ENCODE measurements at regions not wholly inside any gene's neighbourhood (a gene's known extent, or its start where the extent isn't known, plus 50 kb on each side); places are given as distances from the start of the nearest gene placed in this dataset.

DNA sequence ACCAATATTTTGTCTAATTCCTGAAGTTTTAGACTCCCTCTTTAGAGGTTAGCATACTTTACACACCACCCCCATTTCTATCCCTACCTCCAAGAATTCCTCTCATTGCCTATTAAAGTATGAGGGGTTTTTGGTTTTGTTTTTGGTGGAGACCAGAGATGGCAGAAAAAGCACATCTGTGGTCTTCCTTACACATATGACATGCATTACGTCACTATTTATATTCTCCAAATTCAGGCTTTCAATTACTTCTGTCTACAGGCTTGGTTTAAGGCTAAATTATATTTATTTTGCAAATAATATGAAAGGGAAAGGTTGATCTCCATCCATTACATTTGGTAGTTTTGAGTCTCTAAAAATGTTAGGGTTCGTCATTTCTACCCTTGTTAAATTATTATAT lies 674.6 kb downstream of the LMO4 start:
- no peak for DNase-seq (ENCODE audit: low spot score)

GRCh38 chr1:88009916-88010315 lies 674.2 kb upstream of the PKN2 start:
- no peak for DNase-seq (ENCODE audit: low spot score)

- DNase-seq (ENCODE audit: low spot score): no peak
These were observed 670.6 kb upstream of the PKN2 start for GRCh38 chr1:88013485-88013884.

DNA sequence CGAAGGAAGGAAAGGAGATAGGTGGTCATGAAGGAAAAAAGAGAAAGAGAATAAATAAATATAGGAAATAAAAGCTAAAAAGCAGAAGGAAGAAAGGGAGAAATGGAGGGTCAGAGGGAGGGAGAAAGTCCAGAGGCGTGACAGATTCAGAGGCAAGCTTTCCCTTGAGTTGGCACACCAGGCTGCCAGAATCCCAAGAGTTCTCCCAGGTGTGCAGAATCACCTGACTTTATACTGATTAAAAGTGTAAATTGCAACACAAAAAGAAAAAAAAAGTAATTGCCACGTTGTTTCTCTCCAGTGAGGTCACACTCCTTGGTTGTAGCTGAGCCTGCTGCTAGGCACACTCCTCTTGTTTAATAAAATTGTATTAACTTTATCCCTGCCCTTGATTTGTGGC lies 669.9 kb upstream of the PKN2 start:
- no peak for DNase-seq (ENCODE audit: low spot score)

DNA sequence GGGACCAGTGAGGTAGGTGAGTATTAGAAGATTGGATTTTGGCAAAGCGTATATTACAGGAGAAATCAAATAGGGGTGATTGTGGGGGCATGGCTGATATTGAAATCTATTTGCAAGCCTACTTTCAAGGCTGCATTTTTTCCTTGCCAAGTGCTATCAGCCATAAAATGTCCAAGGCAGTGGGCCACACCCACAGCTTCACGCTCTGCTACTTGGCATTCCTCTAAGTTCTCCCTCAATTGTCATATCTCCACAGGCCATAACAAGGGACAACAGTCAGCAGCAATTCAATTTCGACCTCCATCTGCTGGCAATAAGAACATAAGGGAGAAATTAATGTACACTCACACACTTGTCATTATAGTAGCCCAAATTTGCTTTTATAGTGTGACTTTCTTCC lies 667.1 kb upstream of the PKN2 start:
- DNase-seq (ENCODE audit: low spot score): no peak

DNA sequence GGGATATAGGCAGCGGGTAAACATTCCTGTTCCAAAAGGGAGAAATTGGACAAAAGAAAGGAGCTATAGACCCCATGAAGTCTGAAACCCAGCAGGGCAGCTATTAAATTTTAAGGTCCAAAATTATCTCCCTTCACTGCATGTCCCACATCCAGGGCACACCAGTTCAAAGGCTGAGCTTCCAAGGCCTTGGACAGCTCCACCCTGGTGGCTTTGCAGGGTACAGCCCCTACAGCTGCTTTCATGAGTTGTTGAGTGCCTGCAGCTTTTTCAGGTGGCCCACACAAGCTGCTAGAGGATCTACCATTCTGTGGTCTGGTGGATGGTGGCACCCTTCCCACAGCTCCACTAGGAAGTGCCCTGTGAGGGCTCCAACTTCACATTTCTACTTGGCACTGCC lies 662.5 kb upstream of the PKN2 start:
- DNase-seq (ENCODE audit: low spot score): no peak

GRCh38 chr1:88022516-88022915 lies 661.6 kb upstream of the PKN2 start:
- DNase-seq (ENCODE audit: low spot score): no peak

DNA sequence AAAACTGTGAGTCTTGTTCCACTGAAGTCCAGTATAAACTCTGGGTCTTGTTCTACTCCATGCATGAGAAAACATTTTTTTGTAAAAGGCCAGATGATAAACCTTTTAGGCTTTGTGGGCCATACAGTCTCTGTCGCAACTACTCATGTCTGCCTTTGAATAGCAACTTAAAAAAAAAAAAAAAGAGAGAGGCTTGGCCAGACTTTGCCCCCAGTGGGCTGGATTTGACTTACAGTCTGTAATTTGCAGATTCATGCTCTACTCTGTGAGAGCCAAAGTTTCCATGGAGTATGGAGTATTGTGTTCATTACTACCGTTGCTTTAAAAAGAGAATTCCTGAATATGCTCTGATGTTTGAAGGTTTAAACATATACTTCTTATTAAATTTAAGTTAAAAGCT lies 654.9 kb upstream of the PKN2 start:
- no peak for DNase-seq (ENCODE audit: low spot score)

- DNase-seq (ENCODE audit: low spot score): no peak
These were observed 654.2 kb upstream of the PKN2 start for GRCh38 chr1:88029899-88030298.

DNA sequence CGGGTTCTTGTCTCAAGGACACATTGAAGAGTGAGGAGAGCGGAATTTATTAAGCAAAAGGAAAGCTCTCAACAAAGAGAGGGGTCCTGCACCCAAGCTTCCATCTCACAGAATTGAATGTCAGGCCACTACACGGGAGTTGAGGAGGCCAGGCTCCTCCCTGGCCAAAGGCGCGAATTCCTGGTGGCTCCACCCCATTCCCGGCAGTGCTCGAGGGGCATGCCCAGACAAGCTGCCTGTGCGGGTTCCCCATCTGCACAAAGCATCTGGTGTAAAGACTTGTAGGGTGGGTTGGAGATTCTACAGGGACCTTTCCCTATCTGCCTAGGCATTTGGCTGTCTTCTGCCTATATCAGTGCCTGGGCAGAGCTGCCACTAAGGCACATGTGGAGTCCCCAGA lies 648.5 kb upstream of the PKN2 start:
- no peak for DNase-seq (ENCODE audit: low spot score)

DNA sequence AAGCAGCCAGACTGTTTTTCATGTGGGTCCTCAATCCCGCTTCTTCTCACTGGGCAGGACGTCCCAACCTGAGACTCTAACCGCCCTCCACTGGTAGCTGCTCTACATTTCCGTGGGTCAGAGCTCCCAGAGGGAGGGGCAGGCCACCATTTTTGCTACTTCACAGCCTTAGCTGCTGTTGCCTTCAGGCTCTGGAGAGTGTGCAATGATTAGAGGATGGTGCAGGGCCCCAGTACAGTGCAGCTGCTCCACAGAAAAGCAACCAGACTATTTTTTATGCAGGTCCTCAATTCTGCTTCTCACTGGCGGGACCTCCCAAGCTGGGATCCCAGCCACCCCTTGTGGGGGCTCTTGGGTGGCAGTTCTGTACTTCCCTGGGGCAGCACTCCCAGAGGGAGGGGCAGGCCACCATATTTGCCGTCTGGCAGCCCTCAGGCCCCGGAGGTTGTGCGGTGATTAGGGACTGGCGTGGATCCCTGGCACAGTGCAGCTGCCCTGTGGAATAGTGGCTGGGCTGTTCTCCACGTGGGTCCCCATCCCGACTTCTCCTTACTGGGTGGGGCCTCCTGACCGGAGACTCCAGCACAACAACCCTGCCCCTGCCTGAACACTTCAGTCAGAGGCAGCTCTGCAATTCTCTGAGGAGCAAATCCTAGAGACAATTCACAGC lies 647.6 kb upstream of the PKN2 start:
- no peak for DNase-seq (ENCODE audit: low spot score)

GRCh38 chr1:88039240-88039639 lies 644.8 kb upstream of the PKN2 start:
- DNase-seq (ENCODE audit: low spot score): no peak

DNA sequence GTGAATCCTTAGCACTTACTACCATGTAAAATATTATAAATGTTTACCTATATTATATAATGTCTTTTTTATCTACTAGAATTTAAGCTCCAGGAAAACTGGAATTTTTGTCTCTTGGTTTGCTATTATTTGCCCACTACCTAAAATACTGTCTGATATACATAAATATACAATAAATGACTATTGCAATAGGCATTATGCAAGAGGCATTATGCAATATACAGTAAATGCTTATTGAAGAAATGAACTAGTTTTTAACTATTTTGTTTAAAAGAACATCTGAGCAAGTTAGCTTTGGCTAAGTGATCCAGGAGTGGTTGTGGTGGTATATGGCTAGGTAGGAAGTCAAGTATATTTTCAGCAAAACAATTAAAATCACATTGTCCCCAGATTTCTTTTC lies 640.2 kb upstream of the PKN2 start:
- no peak for DNase-seq (ENCODE audit: low spot score)

DNA sequence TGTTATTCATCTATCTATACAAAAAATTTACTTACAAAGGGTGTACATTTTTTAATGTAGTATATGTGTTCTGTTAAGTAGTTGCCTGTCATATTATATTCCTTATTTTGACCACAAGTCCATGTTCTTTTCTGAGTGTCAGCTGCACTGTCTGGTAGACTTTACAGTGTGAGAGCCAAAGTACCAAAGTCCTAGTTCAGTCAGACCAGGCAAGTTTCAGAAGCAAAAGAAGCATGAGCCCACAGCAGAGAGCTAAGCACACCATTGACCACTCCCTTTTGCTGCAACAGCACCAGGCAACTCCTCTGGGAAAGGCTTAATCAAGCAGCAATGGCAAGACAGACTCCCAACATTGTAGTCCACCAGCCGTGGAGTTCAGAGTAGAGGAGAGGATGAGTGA lies 631.9 kb upstream of the PKN2 start:
- DNase-seq (ENCODE audit: low spot score): no peak

GRCh38 chr1:88053065-88053464 lies 631.0 kb upstream of the PKN2 start:
- DNase-seq (ENCODE audit: low spot score): no peak

- DNase-seq (ENCODE audit: low spot score): no peak
These were observed 627.2 kb upstream of the PKN2 start for GRCh38 chr1:88056881-88057280.

DNA sequence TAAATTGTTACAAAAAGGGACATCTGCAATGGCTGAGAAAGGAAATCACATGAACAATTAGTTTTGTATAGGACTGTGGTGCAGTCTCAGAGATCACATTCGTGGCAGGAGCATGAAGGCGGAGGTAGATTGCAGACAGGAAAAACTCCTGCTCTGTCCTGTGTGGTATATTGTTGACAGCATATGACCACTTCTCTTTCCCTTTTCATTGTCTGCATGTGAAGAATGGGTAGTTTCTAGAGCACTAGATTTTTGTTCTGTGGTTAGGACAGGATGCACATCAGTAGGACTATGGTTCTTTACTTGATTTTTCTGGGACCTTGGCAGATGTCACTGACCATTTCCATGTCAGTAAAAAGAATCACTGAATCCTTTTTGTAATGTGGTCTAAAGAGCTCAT lies 625.9 kb upstream of the PKN2 start:
- DNase-seq (ENCODE audit: low spot score): no peak

GRCh38 chr1:88060112-88060673 lies 623.9 kb upstream of the PKN2 start:
- DNase-seq (ENCODE audit: low spot score): no peak

DNA sequence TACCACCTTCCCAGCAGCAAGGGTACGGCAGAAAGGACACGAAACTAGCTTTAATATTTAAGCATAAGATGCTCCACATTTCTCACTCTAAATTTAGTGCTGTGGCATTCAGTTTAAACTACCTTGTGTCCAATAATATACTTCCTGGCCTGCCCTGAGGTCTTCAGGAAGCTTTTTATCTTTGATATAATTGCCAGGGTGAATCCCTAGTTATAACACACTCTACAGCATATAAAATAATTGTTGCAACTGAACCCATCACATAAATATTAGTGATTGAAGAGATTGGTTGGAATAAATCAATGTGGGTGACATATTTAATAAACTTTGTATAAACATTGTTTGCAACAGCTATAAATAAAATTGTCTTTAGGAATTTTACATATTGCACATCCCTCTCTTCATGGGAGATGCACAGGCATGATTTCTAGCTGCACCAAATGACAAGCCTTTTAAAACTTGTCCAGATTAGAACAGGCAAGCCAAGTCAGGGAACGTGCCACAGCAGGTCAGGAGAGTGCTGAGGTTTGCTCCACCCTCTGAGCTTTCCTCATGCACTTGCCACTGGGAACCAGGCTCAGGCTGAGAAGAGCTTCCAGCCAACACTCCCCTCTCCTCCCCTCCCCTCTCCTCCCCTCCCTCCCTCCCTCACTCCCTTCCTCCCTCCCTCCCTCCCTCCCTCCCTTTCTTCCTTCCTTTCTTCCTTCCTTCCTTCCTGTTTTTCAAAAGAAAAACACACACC lies 623.2 kb upstream of the PKN2 start:
- DNase-seq (ENCODE audit: low spot score): no peak

DNA sequence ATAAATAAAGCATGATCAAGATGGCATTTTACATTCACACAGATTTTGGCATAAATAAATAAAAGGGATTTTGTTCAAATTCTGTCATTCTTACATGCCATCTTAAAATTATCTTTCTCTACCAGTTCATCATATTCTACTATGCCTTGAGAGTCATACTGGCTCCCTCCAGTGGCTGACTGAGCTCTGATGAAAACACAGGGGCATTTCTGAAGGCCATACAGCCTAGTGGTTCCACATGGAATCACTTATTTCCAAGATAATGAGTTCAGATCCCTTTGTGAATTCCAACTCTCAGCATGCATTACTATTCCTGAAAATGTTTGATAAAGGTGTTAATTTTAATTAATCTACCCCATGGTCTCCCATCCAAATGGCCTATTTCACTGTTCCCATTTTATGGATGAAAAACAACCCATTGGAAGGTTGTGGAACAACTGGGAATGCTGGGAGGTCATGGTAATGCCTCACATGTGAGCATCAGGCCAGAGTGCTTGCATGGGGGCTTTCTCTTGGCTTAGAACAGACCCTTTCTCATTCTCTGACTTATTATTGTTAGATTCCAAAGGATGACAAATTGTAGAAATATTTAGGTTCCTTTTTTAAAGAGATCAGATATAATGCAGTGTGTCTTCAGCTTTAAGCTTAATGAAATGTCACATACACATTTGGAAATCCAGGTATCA lies 622.4 kb upstream of the PKN2 start:
- DNase-seq (ENCODE audit: low spot score): no peak

DNA sequence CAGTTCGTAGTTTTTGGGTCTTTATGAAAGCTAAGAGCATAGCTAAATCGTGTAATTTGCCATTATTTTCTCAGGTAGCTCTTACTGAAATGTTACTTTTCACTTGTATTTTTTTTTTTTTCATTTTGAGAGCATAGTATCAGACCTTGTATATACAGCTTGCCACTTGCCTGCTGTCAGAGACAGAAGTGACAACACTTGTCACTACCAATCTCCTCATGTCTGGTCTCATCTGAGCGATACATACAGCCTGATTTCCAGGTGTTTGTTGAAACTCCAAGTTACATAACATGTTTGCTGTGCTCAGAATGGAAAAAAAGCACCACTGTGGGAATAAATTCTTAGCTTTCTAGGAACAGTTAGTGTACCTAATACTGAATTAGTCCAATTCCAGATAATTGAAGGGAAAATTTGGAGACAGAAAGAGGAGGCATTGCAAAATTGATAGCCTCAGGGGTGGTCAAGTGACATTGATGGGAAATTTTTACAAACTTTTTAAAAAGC lies 621.4 kb upstream of the PKN2 start:
- no peak for DNase-seq (ENCODE audit: low spot score)

DNA sequence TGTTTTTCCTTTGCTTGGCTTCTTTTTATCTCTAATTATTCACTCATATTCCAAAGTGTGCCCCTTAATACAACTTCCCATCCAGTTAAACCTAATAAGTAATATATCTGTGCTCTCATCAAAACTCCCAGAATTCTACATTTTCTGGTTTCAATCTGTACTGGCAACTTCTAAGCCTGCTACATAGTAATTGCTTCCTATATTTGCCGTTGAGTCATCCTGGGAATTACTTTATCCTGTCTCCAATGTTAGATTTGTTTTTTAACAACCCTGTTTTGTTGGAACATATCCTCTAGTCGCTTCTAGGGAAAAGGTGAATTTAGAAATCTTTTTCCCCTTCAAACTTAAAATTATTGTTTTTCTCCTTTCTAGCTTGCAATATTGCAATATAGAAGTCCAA lies 620.5 kb upstream of the PKN2 start:
- DNase-seq (ENCODE audit: low spot score): no peak

GRCh38 chr1:88068407-88068960 lies 615.6 kb upstream of the PKN2 start:
- no peak for DNase-seq (ENCODE audit: low spot score)

Measured in putamen (tissue), 1 donor.